Prostate gland (tissue), 2 donors: ENCODE measurements at regions not wholly inside any gene's neighbourhood (a gene's known extent, or its start where the extent isn't known, plus 50 kb on each side); places are given as distances from the start of the nearest gene placed in this dataset.

Experiments
- DNase-seq: peaks from one replicate; pipeline ENCODE4 v3.0.0-alpha.2; 2019; ENCODE audit warnings: low spot score
- H3K27ac ChIP-seq, 2 donors: fragments of 200-600 bp; sonication (generic); 2 replicates each; pipeline ENCODE4 v1.5.1; 2017 to 2019
- H3K27me3 ChIP-seq: fragments of 200-600 bp; sonication (generic); replicated peaks from 2 replicates; pipeline ENCODE4 v1.5.1; 2019; ENCODE audit not compliant: insufficient read depth
- H3K36me3 ChIP-seq, 2 donors: fragments of 200-600 bp; sonication (generic); 1 replicate in 1 of 2; 2 replicates in 1 of 2; pipeline versions ENCODE4 v1.5.1 to v1.8.1; 2017 to 2019
- H3K4me1 ChIP-seq: fragments of 200-600 bp; sonication (generic); replicated peaks from 2 replicates; pipeline ENCODE4 v1.5.1; 2019
- H3K4me3 ChIP-seq, 2 donors: fragments of 200-600 bp; sonication (generic); 2 replicates each; pipeline ENCODE4 v1.5.1; 2017 to 2019
- H3K9me3 ChIP-seq: fragments of 200-600 bp; sonication (generic); 2 replicates; pipeline ENCODE4 v1.5.1; 2017
- CTCF ChIP-seq, 4 experiments: fragments of 200-600 bp in 2 of 4; fragments of 450-650 bp in 2 of 4; sonication (generic) in 2 of 4; IDR thresholded peaks; 1 replicate in 3 of 4; 2 replicates in 1 of 4; pipeline ENCODE4 v1.5.1; 2016 to 2019; ENCODE audit warnings: antibody characterized with exemption in 4 of 4, mild to moderate bottlenecking in 2 of 4, moderate library complexity in 2 of 4
- POLR2A ChIP-seq: fragments of 450-650 bp; IDR thresholded peaks from one replicate; pipeline ENCODE4 v1.6.1; 2016; ENCODE audit warnings: antibody characterized with exemption, mild to moderate bottlenecking
- POLR2AphosphoS5 ChIP-seq: sonication (generic); formaldehyde crosslinking; IDR thresholded peaks from one replicate; pipeline ENCODE4 v1.6.1; 2017; ENCODE audit warnings: antibody characterized with exemption
- WGBS: methylation state at CpG from one replicate; pipeline ENCODE4 v1.1.5; 2018; 5-methylcytosine and 5-hydroxymethylcytosine counted together
- intact Hi-C: fragments of 100-400 bp; cut with DNase I; formaldehyde crosslinking; loops from one replicate; pipeline ENCODE4 v1.14.2; 2022

GRCh38 chr6:112903361-112903760 is 556.2 kb downstream of the RFPL4B start:
- DNase-seq = no peak
- Histone ChIP-seq H3K9me3 (no peaks in the 10 kb centered on the region), H3K4me3 (no peak overlapping the region), H3K27ac (no peak overlapping the region), H3K4me1 (no peaks in the 10 kb centered on the region), H3K27me3 (no peaks in the 10 kb centered on the region), H3K36me3 (no peaks in the 10 kb centered on the region)
- 100% methylated on average over 2 of the region's 2 CpGs for WGBS
- intact Hi-C loops = no loop called here
- TF ChIP-seq CTCF (IDR thresholded peaks at IDR 0.05) (no peak), POLR2A (no peak), POLR2AphosphoS5 (no peak)

- intact Hi-C loops = no loop called here
- Histone ChIP-seq H3K9me3 (no peaks in the 10 kb centered on the region), H3K4me1 (no peaks in the 10 kb centered on the region), H3K27ac (no peak overlapping the region), H3K4me3 (no peak overlapping the region), H3K36me3 (no peaks in the 10 kb centered on the region), H3K27me3 (no peaks in the 10 kb centered on the region)
- no peak for TF ChIP-seq CTCF (IDR thresholded peaks at IDR 0.05)
- TF ChIP-seq POLR2AphosphoS5 = no peak
- no peak for TF ChIP-seq POLR2A
- no peak for DNase-seq
- WGBS = 30% methylated on average over 1 of the region's 1 CpG
Observed at GRCh38 chr6:112906726-112907125, 559.6 kb downstream of the RFPL4B start.

GRCh38 chr6:112909781-112910180 is 562.7 kb downstream of the RFPL4B start:
- Histone ChIP-seq H3K4me1 (no peaks in the 10 kb centered on the region), H3K4me3 (no peak overlapping the region), H3K36me3 (no peaks in the 10 kb centered on the region), H3K27me3 (no peaks in the 10 kb centered on the region), H3K27ac (no peak overlapping the region), H3K9me3 (no peaks in the 10 kb centered on the region)
- TF ChIP-seq POLR2AphosphoS5 (no peak), CTCF (IDR thresholded peaks at IDR 0.05) (no peak), POLR2A (no peak)
- intact Hi-C loops = no loop called here
- DNase-seq = no peak

GRCh38 chr6:112910256-112910655 is 563.1 kb downstream of the RFPL4B start:
- no peaks in the 10 kb centered on the region for H3K9me3 ChIP-seq
- no peaks in the 10 kb centered on the region for H3K36me3 ChIP-seq
- intact Hi-C loops = no loop called here
- H3K27ac ChIP-seq = no peak overlapping the region
- no peak for TF ChIP-seq CTCF (IDR thresholded peaks at IDR 0.05)
- no peak for TF ChIP-seq POLR2A
- no peak for TF ChIP-seq POLR2AphosphoS5
- DNase-seq = no peak
- no peaks in the 10 kb centered on the region for H3K27me3 ChIP-seq
- no peak overlapping the region for H3K4me3 ChIP-seq
- no peaks in the 10 kb centered on the region for H3K4me1 ChIP-seq
- 36% methylated on average over 2 of the region's 2 CpGs for WGBS

- H3K4me1 ChIP-seq = no peaks in the 10 kb centered on the region
- no peak overlapping the region for H3K4me3 ChIP-seq
- no peak for DNase-seq
- H3K27me3 ChIP-seq = no peaks in the 10 kb centered on the region
- H3K27ac ChIP-seq = no peak overlapping the region
- TF ChIP-seq POLR2AphosphoS5 = no peak
- TF ChIP-seq CTCF (IDR thresholded peaks at IDR 0.05) = no peak
- no peak for TF ChIP-seq POLR2A
- WGBS = 47% methylated on average over 3 of the region's 3 CpGs
- no peaks in the 10 kb centered on the region for H3K36me3 ChIP-seq
- intact Hi-C loops = no loop called here
- H3K9me3 ChIP-seq = no peaks in the 10 kb centered on the region
Observed at GRCh38 chr6:112911959-112912358, 564.8 kb downstream of the RFPL4B start.
